H9 (cell line): ENCODE measurements at regions not wholly inside any gene's neighbourhood (a gene's known extent, or its start where the extent isn't known, plus 50 kb on each side); places are given as distances from the start of the nearest gene placed in this dataset.

Source experiments
- DNase-seq: peaks from one replicate; pipeline ENCODE4 v3.0.0-alpha.2; 2017
- H2AFZ ChIP-seq: one replicate; pipeline ENCODE4 v1.6.1; 2013; ENCODE audit warnings: mild to moderate bottlenecking, low read length, control low read depth, moderate library complexity
- H2AK5ac ChIP-seq: 2 replicates; pipeline ENCODE4 v1.6.1; 2013; ENCODE audit warnings: low read length, control low read depth, mixed read lengths; ENCODE audit not compliant: insufficient read length
- H2BK120ac ChIP-seq: one replicate; pipeline ENCODE4 v1.6.1; 2013; ENCODE audit warnings: low read depth, mild to moderate bottlenecking, low read length, control low read depth, inconsistent platforms; ENCODE audit not compliant: poor library complexity, severe bottlenecking
- H2BK12ac ChIP-seq: 2 replicates; pipeline ENCODE4 v1.6.1; 2013; ENCODE audit warnings: low read length, control low read depth, mixed read lengths, low read depth; ENCODE audit not compliant: insufficient read length
- H2BK15ac ChIP-seq: 2 replicates; pipeline ENCODE4 v1.6.1; 2013; ENCODE audit warnings: low read depth, low read length, control low read depth
- H2BK20ac ChIP-seq: one replicate; pipeline ENCODE4 v1.6.1; 2013; ENCODE audit warnings: low read depth, mild to moderate bottlenecking, low read length, control low read depth, inconsistent platforms; ENCODE audit not compliant: poor library complexity, severe bottlenecking
- H2BK5ac ChIP-seq: 2 replicates; pipeline ENCODE4 v1.6.1; 2013; ENCODE audit warnings: low read length, control low read depth, mixed read lengths; ENCODE audit not compliant: insufficient read length
- H3K14ac ChIP-seq: 2 replicates; pipeline ENCODE4 v1.6.1; 2013; ENCODE audit warnings: low read length, control low read depth; ENCODE audit not compliant: insufficient read depth
- H3K18ac ChIP-seq: 2 replicates; pipeline ENCODE4 v1.6.1; 2013; ENCODE audit warnings: low read depth, mild to moderate bottlenecking, mixed read lengths, low read length, control low read depth; ENCODE audit not compliant: insufficient read length
- H3K23ac ChIP-seq: 2 replicates; pipeline ENCODE4 v1.6.1; 2013; ENCODE audit warnings: low read length, control low read depth, mixed read lengths, low read depth; ENCODE audit not compliant: insufficient read length
- H3K23me2 ChIP-seq: 2 replicates; pipeline ENCODE4 v1.6.1; 2013; ENCODE audit warnings: low read depth, mild to moderate bottlenecking, mixed read lengths, low read length, control low read depth; ENCODE audit not compliant: insufficient read length, poor library complexity, severe bottlenecking
- H3K27ac ChIP-seq: 2 replicates; pipeline ENCODE4 v1.5.1; 2013; ENCODE audit warnings: low read length, control low read depth, mixed read lengths, low read depth; ENCODE audit not compliant: insufficient read length
- H3K27me3 ChIP-seq: 2 replicates; pipeline ENCODE4 v1.6.1; 2013; ENCODE audit warnings: low read length, control low read depth, inconsistent platforms; ENCODE audit not compliant: insufficient read depth
- H3K4ac ChIP-seq: 2 replicates; pipeline ENCODE4 v1.6.1; 2013; ENCODE audit warnings: low read depth, mild to moderate bottlenecking, control low read depth, inconsistent platforms, low read length, moderate library complexity
- H3K4me1 ChIP-seq: 2 replicates; pipeline ENCODE4 v1.6.1; 2013; ENCODE audit warnings: low read length, control low read depth, inconsistent platforms; ENCODE audit not compliant: insufficient read depth
- H3K4me2 ChIP-seq: 2 replicates; pipeline ENCODE4 v1.6.1; 2013; ENCODE audit warnings: low read length, control low read depth, mixed read lengths; ENCODE audit not compliant: insufficient read length, insufficient read depth
- H3K56ac ChIP-seq: 2 replicates; pipeline ENCODE4 v1.6.1; 2013; ENCODE audit warnings: low read depth, mild to moderate bottlenecking, mixed read lengths, low read length, control low read depth; ENCODE audit not compliant: insufficient read length
- H3K79me1 ChIP-seq: 2 replicates; pipeline ENCODE4 v1.6.1; 2013; ENCODE audit warnings: low read depth, mild to moderate bottlenecking, moderate library complexity, low read length, control low read depth, inconsistent platforms; ENCODE audit not compliant: insufficient read depth, poor library complexity, severe bottlenecking
- H3K79me2 ChIP-seq: 2 replicates; pipeline ENCODE4 v1.6.1; 2013; ENCODE audit warnings: low read length, control low read depth, inconsistent platforms; ENCODE audit not compliant: insufficient read depth
- H3K9ac ChIP-seq: 2 replicates; pipeline ENCODE4 v1.6.1; 2013; ENCODE audit warnings: low read length, control low read depth, mixed read lengths; ENCODE audit not compliant: insufficient read length; ENCODE audit errors: extremely low read depth
- H3K9me3 ChIP-seq: one replicate; pipeline ENCODE4 v1.6.1; 2013; ENCODE audit warnings: low read depth, low read length, inconsistent platforms; ENCODE audit not compliant: control insufficient read depth
- H3T11ph ChIP-seq: one replicate; pipeline ENCODE4 v1.6.1; 2013; ENCODE audit warnings: mild to moderate bottlenecking, low read length, control low read depth, inconsistent platforms
- H4K20me1 ChIP-seq: one replicate; pipeline ENCODE4 v1.6.1; 2013; ENCODE audit not compliant: control insufficient read depth, insufficient read length, insufficient read depth
- H4K5ac ChIP-seq: 2 replicates; pipeline ENCODE4 v1.6.1; 2013; ENCODE audit warnings: low read depth, mild to moderate bottlenecking, mixed read lengths, low read length, control low read depth; ENCODE audit not compliant: insufficient read length
- H4K8ac ChIP-seq: replicated peaks from 2 replicates; pipeline ENCODE4 v1.6.1; 2013; ENCODE audit warnings: low read length, control low read depth, mixed read lengths, low read depth; ENCODE audit not compliant: insufficient read length
- H4K91ac ChIP-seq: 2 replicates; pipeline ENCODE4 v1.6.1; 2013; ENCODE audit warnings: low read depth, mild to moderate bottlenecking, moderate library complexity, mixed read lengths, low read length, control low read depth; ENCODE audit not compliant: insufficient read length
- H3K27ac Mint-ChIP-seq, 3 experiments: 2 replicates in 2 of 3; 3 replicates in 1 of 3; pipeline ENCODE4 v1.8.0; 2020 to 2021; ENCODE audit warnings: mixed read lengths in 3 of 3, mild to moderate bottlenecking in 1 of 3, moderate library complexity in 1 of 3
- H3K27me3 Mint-ChIP-seq: 2 replicates; pipeline ENCODE4 v1.8.0; 2021; ENCODE audit warnings: low read depth, mild to moderate bottlenecking, moderate library complexity, mixed read lengths
- H3K36me3 Mint-ChIP-seq, 3 experiments: 2 replicates in 2 of 3; 3 replicates in 1 of 3; pipeline ENCODE4 v1.8.0; 2020 to 2021; ENCODE audit warnings: low read depth in 3 of 3, mixed read lengths in 3 of 3; ENCODE audit not compliant: insufficient read depth in 1 of 3
- H3K4me1 Mint-ChIP-seq, 2 experiments: 2 replicates each; pipeline ENCODE4 v1.8.0; 2020; ENCODE audit warnings: mixed read lengths in 2 of 2
- H3K4me3 Mint-ChIP-seq, 2 experiments: 2 replicates in 1 of 2; 3 replicates in 1 of 2; pipeline ENCODE4 v1.8.0; 2020 to 2021; ENCODE audit warnings: mild to moderate bottlenecking in 2 of 2, mixed read lengths in 2 of 2, moderate library complexity in 1 of 2
- H3K9me3 Mint-ChIP-seq, 2 experiments: 2 replicates in 1 of 2; 3 replicates in 1 of 2; pipeline ENCODE4 v1.8.0; 2020; ENCODE audit warnings: mild to moderate bottlenecking in 2 of 2, mixed read lengths in 2 of 2, moderate library complexity in 1 of 2
- WGBS: extraction: QIAGEN DNeasy Blood & Tissue Kit; methylation state at CpG from one replicate; pipeline ENCODE4 v1.1.7; 2013; ENCODE audit warnings: missing lambda C conversion rate, low lambda C conversion rate, mixed read lengths; ENCODE audit not compliant: insufficient read length; ENCODE audit errors: extremely low coverage; 5-methylcytosine and 5-hydroxymethylcytosine counted together
- TF ChIP-seq, protein P1 (sequence below): fragments of 200-600 bp; sonication (generic); conservative IDR thresholded peaks from 3 replicates; pipeline ENCODE4 v1.8.0; 2021; ENCODE audit warnings: antibody characterized with exemption, mild to moderate bottlenecking

DNA sequence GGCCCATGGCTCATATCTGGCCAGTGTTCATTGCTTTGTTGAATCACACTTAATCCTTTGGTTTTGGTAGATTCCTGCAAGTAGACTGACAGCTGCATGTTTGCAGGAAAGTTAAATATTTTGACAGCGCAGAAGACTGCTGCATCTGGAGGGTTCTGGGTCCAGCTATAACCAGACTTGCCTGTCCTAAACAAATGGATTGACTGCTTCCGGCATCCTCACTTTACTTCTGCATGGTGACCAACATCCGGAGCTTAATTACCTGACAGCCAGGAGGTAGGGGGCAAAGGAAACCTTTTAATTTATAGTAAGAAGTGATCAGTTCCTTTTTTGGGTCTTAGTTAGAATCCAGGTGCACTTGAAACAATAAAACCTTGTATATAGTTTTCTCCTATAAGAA, 263.3 kb downstream of the SNX10 start:
- H3K4me1 ChIP-seq: no peaks in the 10 kb centered on the region; the same call in 1 of the 2 replicates
- H3K9ac ChIP-seq: no peak overlapping the region
- H3K4me2 ChIP-seq: no peak overlapping the region
- no peaks in the 10 kb centered on the region for H3K79me2 ChIP-seq
- no peak for DNase-seq
- no peak overlapping the region for H2BK120ac ChIP-seq
- no peak overlapping the region for H2BK5ac ChIP-seq
- H3K4me3 Mint-ChIP-seq: no peak overlapping the region
- H3K9me3 Mint-ChIP-seq: no peaks in the 10 kb centered on the region
- no peak overlapping the region for H3T11ph ChIP-seq
- no peak overlapping the region for H2BK12ac ChIP-seq
- H4K91ac ChIP-seq: no peak overlapping the region
- no peak overlapping the region for H3K56ac ChIP-seq
- no peak overlapping the region for H2BK20ac ChIP-seq
- no peak overlapping the region for H2BK15ac ChIP-seq
- H3K36me3 Mint-ChIP-seq: no peaks in the 10 kb centered on the region
- no peaks in the 10 kb centered on the region for H4K20me1 ChIP-seq
- H3K23ac ChIP-seq: no peak overlapping the region
- H3K23me2 ChIP-seq: no peaks in the 10 kb centered on the region
- H3K9me3 ChIP-seq: no peaks in the 10 kb centered on the region
- H3K27me3 ChIP-seq: no peaks in the 10 kb centered on the region
- no peak overlapping the region for H2AFZ ChIP-seq
- H3K27ac ChIP-seq: no peak overlapping the region
- H3K79me1 ChIP-seq: no peaks in the 10 kb centered on the region
- H2AK5ac ChIP-seq: no peak overlapping the region
- peaks cover 15 to 21% of the 10 kb centered on the region in 2 experiments for H3K4me1 Mint-ChIP-seq
- no CpG with 5 or more reads among the region's 3 CpGs for WGBS
- H3K14ac ChIP-seq: no peak overlapping the region
- no peak overlapping the region for H4K8ac ChIP-seq
- no peak overlapping the region for H3K27ac Mint-ChIP-seq
- H3K4ac ChIP-seq: no peak overlapping the region
- no peaks in the 10 kb centered on the region; the same call in 1 of the 2 replicates for H3K27me3 Mint-ChIP-seq
- no peak overlapping the region for H4K5ac ChIP-seq
- TF ChIP-seq, protein P1, sequence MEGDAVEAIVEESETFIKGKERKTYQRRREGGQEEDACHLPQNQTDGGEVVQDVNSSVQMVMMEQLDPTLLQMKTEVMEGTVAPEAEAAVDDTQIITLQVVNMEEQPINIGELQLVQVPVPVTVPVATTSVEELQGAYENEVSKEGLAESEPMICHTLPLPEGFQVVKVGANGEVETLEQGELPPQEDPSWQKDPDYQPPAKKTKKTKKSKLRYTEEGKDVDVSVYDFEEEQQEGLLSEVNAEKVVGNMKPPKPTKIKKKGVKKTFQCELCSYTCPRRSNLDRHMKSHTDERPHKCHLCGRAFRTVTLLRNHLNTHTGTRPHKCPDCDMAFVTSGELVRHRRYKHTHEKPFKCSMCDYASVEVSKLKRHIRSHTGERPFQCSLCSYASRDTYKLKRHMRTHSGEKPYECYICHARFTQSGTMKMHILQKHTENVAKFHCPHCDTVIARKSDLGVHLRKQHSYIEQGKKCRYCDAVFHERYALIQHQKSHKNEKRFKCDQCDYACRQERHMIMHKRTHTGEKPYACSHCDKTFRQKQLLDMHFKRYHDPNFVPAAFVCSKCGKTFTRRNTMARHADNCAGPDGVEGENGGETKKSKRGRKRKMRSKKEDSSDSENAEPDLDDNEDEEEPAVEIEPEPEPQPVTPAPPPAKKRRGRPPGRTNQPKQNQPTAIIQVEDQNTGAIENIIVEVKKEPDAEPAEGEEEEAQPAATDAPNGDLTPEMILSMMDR: no peak
- no peak overlapping the region for H3K18ac ChIP-seq
